Heart right ventricle (tissue), 16 donors: ENCODE measurements at regions not wholly inside any gene's neighbourhood (a gene's known extent, or its start where the extent isn't known, plus 50 kb on each side); places are given as distances from the start of the nearest gene placed in this dataset.

ENCODE experiments used
- ATAC-seq, 8 donors: fragments of 200-7000 bp; cut with Tn5 transposase; one replicate each; pipeline ENCODE4 v1.9.1; 2020; ENCODE audit warnings: mild to moderate bottlenecking in 8 of 8, moderate library complexity in 8 of 8, moderate number of reproducible peaks in 1 of 8
- DNase-seq, 2 donors: peaks; one replicate each; pipeline ENCODE4 v3.0.0-alpha.2; 2020
- H3K27ac ChIP-seq, 10 donors: fragments of 200-600 bp; sonication (generic) in 2 of 10; one replicate each; pipeline versions ENCODE4 v1.5.0 to v1.8.0; 2020 to 2022; ENCODE audit warnings: mild to moderate bottlenecking in 3 of 10
- H3K27me3 ChIP-seq, 7 donors: fragments of 200-600 bp; one replicate each; pipeline ENCODE4 v1.8.0; 2021 to 2022; ENCODE audit warnings: mild to moderate bottlenecking in 2 of 7
- H3K36me3 ChIP-seq, 9 donors: fragments of 200-600 bp; sonication (generic) in 1 of 9; one replicate each; pipeline versions ENCODE4 v1.5.0 to v1.8.0; 2020 to 2022; ENCODE audit warnings: mild to moderate bottlenecking in 2 of 9
- H3K4me1 ChIP-seq, 9 donors: fragments of 200-600 bp; sonication (generic) in 1 of 9; one replicate each; pipeline versions ENCODE4 v1.5.0 to v1.8.0; 2020 to 2022; ENCODE audit warnings: mild to moderate bottlenecking in 4 of 9
- H3K4me3 ChIP-seq, 10 donors: fragments of 200-600 bp; sonication (generic) in 2 of 10; one replicate each; pipeline versions ENCODE4 v1.5.0 to v1.8.0; 2020 to 2022; ENCODE audit warnings: mild to moderate bottlenecking in 7 of 10, moderate library complexity in 2 of 10
- H3K9me3 ChIP-seq, 11 donors: fragments of 200-600 bp in 10 of 11; sonication (generic) in 2 of 11; one replicate each; pipeline versions ENCODE4 v1.5.0 to v1.8.0; 2013 to 2022; ENCODE audit warnings: mild to moderate bottlenecking in 2 of 11, control low read depth in 1 of 11, moderate library complexity in 1 of 11
- CTCF ChIP-seq, 9 donors: fragments of 200-600 bp; sonication (generic) in 2 of 9; IDR thresholded peaks; one replicate each; pipeline versions ENCODE4 v1.5.0 to v1.8.0; 2021 to 2022; ENCODE audit warnings: antibody characterized with exemption in 9 of 9, mild to moderate bottlenecking in 5 of 9, moderate library complexity in 1 of 9
- WGBS, 2 donors: extraction: QIAGEN DNeasy Blood & Tissue Kit; methylation state at CpG; one replicate each; pipeline ENCODE4 v1.1.7; 2013; ENCODE audit warnings: inconsistent platforms in 1 of 2; 5-methylcytosine and 5-hydroxymethylcytosine counted together
- intact Hi-C, 10 donors: fragments of 100-400 bp; cut with DNase I; formaldehyde crosslinking; loops; one replicate each; pipeline versions ENCODE4 v1.11.1 to v1.14.2; 2022
- donor health status: Arrhythmogenic right ventricular cardiomyopathy.
- donor health status: ischemic (EF 13 %, LVEDD 7.1; RV severe dilation, severe dysfunction).
- donor health status: healthy with polysubstance abuse.
- donor health status: DM: no; HTN: yes; CAD: no.
- donor health status: DM: no; HTN: no; CAD: no.
- donor health status: ischemic (EF 25% LVEDD 6.9; RV normal size, moderate dysfunction).
- donor health status: ischemic (EF 25% LVEDD 5.7; RV mildly dilated, moderate dysfunction).
- donor health status: healthy.
- donor health status: DM: yes; HTN: yes; CAD: no.
- donor health status: Ischemic cardiomyopathy.
- donor health status: ischemic (EF 35%, LVEDD 5.7; RV mildly dilated, moderate dysfunction).
- donor health status: nonischemic (EF 11% LVEDD 7.7; RV severe dilation, severe dysfunction).
- donor health status: DM: yes; HTN: yes; CAD: no.
- donor health status: PGD.
- donor health status: ischemic (EF 29% LVEDD 5.4; RV normal size, mild dysfunction).
- donor health status: nonischemic (EF 23%, LVEDD 6.1; RV moderate dilation, normal function).

DNA sequence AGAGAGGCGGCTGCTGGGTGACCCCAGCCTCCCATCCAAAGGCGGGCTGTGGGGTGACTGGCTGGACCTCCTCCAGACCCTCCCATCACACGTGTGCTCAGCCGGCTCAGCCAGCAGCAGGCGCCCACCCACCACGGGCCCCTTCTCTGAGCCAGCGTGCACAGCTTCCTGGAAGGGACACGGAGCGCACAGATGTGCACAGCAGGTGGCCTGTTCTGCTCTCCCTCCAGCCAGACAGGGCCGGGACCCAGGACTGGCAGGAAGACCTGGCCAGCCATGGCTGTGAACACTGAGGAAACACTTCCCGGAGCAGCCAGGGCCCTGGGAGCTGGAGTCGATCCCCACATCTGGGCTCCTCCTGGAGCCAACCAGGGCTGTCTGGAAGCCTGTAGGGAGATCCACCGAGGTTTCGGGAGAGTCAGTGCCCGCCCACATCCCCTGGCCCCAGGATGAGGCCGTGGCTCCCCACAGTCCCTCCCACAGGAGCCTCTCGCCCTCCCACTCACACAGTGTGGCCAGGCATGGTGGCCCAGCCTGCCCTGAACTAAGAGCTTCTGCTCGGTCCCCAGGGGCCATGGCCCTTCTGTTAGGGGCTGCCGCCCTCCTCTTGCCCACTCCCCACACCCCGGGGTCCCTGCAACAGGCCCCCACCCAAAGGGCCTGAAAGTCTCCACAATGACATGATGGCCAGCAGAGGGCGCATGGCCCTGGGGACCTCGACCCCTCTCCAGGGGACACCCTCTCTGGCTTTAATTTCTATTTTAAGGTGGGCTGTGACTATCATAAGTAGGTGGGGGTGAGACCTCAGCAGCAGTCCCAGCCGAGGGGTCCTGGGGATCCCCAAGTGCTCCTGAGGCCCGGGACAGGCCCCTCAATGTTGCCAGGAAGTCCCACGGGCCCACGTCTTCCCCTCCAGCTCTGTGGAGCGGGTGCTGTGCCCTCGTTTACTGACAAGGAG lies 90.6 kb upstream of the FGF3 start:
- 46 to 47% methylated on average over 28 of the region's 28 CpGs for WGBS, 2 donors
- Histone ChIP-seq H3K36me3 (no peaks in the 10 kb centered on the region), H3K4me3 (no peak overlapping the region), H3K4me1 (peaks cover 0 to 34% (median 20%) of the 10 kb centered on the region in 9 donors), H3K9me3 (no peaks in the 10 kb centered on the region), H3K27me3 (peaks cover 0 to 44% (median 17%) of the 10 kb centered on the region in 7 donors), H3K27ac (no peak overlapping the region)
- no peak for DNase-seq
- ATAC-seq = peak in 7 of 8 donors; percentile 5 to 68 (median 48)
- TF ChIP-seq CTCF (IDR thresholded peaks at IDR 0.05) = peak; percentile 36 to 70 (median 62)
- intact Hi-C loops = loop anchor here in 2 of 10 donors (10.0 kb wide), 2 partner anchors 165 to 175 kb away; partner anchors contain the start of gene ANO1 (in 1 of the 2)

- no peak for DNase-seq
- intact Hi-C loops = loop anchor here in 2 of 10 donors (10.0 kb wide), 2 partner anchors 164 to 174 kb away; partner anchors contain the start of gene ANO1 (in 1 of the 2)
- peaks cover 8 to 38% (median 25%) of the 10 kb centered on the region in 9 donors for H3K4me1 ChIP-seq
- no peak overlapping the region for H3K27ac ChIP-seq
- no peaks in the 10 kb centered on the region for H3K36me3 ChIP-seq
- H3K27me3 ChIP-seq = peaks cover 0 to 44% (median 17%) of the 10 kb centered on the region in 7 donors
- no peak for ATAC-seq
- TF ChIP-seq CTCF (IDR thresholded peaks at IDR 0.05) = no peak
- 72 to 78% methylated on average over 17 of the region's 17 CpGs for WGBS, 2 donors
- no peak overlapping the region for H3K4me3 ChIP-seq
- no peaks in the 10 kb centered on the region for H3K9me3 ChIP-seq
Measured at GRCh38 chr11:69910519-69911309, 91.5 kb upstream of the FGF3 start.

- Histone ChIP-seq H3K27me3 (peaks cover 0 to 38% (median 20%) of the 10 kb centered on the region in 7 donors), H3K4me3 (no peak overlapping the region), H3K9me3 (peaks cover 0 to 1% (median 0%) of the 10 kb centered on the region in 11 donors), H3K36me3 (no peaks in the 10 kb centered on the region), H3K4me1 (peaks cover 8 to 42% (median 30%) of the 10 kb centered on the region in 9 donors), H3K27ac (no peak overlapping the region)
- ATAC-seq = no peak
- WGBS, 2 donors = 65 to 71% methylated on average over 28 of the region's 28 CpGs
- intact Hi-C loops = loop anchor here in 2 of 10 donors (10.0 kb wide), 2 partner anchors 163 to 173 kb away; partner anchors contain the start of gene ANO1 (in 1 of the 2)
- no peak for DNase-seq
- no peak for TF ChIP-seq CTCF (IDR thresholded peaks at IDR 0.05)
Measured at GRCh38 chr11:69911310-69912160, 92.3 kb upstream of the FGF3 start.
